Activated CD4-positive, alpha-beta T cell treated with anti-CD3 and anti-CD28 coated beads for 24 hours (primary cell): ENCODE measurements at regions not wholly inside any gene's neighbourhood (a gene's known extent, or its start where the extent isn't known, plus 50 kb on each side); places are given as distances from the start of the nearest gene placed in this dataset.
"Not testable (repeated sequence)": the region's sequence is repeated elsewhere in the genome, so short reads cannot be mapped to it uniquely, and the experiment has no call there.

Source experiments
- DNase-seq, 2 donors: peaks; one replicate each; pipeline ENCODE4 v3.0.0-alpha.2; 2020; ENCODE audit warnings: low read depth in 2 of 2

DNA sequence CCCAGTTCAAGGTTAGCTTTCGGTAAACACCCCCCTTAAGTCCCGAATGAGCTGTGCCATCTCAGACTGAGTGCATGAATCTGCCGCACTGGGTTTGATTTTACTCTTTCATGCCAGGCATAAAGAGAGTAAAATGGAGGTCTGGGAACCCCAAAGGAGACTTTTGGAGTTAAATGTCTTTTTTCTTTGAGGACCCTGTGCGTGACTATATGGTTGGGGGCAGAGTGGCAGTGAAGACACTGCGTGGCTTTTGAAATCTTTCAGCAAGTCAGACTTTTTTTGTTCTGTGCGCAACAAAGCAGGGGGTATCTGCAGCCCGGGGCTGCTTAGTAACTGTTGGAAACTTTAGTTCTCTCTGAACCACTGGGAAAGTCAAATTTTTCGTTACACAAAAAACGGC lies 392.9 kb upstream of the SALL1 start:
- DNase-seq: no peak

DNA sequence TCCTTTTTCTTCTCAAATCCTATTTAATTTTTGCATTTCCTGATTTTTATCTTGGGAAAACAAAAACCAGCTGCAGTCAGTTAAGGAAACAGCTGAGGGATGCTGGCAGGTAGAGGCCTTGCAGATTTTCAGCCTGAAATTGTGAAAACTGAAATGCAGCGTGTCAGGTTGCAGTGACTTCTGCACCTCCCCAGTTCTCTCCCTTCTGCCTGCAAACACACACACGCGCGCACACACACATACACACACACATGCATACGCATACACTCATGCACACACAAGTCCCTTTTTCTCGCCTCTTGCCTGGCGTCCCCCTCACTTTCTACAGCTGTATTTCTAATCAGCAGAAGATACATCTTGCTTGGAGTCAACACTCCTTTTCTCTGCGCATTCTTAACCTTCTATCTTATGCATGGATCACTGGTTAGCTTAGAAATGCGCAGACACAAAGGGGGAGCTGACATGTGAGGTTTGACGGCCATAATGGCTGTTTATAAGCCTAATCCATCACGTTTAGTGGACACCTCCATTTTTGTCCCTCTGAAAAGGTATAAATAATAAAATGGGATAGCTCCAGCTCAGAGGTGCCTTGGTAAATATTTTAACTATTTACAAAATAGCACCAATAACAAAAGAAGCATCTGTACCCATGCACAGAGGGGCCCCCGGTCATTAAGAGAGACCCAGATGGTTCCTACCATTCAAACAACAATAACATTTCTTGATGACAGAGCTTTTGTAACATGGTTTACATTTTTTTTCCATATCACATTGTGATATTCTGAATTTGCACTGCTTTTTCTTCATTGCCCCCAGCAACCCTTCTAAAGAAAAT lies 392.1 kb upstream of the SALL1 start:
- DNase-seq: no peak

DNA sequence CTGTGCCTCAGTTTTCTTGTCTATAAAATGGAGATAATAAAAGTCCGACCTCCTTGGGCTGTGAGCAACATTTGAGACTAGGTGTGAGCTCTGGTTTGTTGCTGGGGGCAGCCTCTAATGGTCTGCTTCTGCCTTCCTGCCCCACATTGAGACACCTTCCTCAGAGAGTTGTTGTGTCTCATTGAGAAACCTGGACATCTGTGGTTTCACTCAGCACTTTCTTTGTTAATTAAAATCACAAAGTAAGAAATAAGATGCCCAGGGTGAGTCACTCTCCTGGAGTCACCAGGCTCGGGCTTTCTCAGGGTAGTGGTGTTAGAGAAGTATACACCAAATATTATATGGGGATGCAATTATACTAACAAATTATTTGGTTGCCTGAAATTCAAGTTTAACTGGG lies 389.2 kb upstream of the SALL1 start:
- DNase-seq: no peak

DNA sequence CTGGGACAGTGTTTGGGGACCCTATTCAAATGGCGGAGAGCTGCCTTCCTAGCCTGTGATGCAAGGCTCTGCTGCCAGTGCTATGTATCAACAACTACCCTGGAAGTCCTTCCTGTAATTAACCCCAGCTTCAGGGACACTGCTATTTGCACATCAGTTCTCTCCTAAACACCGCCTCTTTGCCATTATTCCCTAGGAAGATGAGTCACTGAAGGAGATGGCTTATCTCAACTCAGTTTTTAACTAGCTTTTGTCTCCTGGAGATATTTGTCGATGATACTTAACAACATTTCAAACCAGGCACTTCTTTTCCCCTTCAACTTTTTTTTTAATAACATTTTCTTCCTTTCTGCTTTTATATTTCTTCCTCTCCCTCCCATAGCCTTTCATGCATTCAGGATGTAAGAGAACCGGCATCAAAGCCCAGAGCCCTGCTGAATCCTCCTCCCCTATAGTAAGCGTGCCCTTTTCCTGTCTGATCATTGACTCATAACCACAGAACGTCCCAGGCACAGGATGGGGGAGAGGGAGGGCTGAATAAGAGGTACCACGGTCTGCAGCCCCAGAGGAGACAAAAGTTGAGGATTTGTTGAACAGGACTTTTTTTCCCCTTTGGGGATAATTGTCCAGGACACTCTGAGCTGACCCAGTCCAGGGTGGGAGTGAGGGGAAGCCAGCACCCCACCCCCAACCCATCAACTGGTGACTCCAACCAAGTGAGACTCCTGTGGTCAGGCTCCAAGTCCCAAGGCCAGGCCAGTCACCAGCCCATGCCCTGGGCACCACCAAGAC lies 387.8 kb upstream of the SALL1 start:
- no peak for DNase-seq

DNA sequence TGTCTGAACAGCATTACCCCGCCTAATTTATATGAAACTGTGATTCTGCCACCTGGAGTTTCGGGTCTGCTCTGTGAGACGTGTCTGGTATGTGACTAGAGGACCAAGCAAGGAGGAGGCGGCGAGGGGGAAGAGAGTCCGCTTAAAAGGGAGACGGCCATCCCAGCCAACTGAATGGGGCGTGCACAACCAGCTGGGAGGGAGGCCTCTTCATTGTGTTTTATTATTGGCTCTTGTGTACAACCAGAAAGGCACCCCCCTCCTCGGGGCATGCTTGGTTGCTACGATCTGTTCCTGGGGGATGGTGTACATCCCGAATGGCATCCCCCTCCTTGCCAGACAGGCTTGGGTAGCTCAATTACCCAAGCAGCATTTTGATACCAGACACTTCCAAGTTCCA lies 384.5 kb upstream of the SALL1 start:
- DNase-seq: no peak

DNA sequence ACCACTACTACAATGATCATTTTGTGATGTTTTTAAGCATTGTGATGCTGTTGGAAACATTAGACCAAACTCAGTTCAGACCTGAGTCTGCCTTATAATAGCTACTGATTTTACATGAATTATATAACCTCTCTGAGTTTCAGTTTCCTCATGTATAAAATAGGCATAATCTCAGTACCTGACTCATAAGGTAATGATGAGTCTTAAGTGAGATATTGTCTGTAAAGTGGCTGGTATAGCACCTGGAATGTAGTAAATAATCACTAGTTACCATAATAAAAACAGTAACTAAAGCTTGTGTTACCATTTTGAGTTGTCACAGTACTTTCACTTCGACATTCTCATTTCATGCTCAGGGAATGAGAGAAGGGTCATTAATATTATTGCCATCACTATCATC lies 381.5 kb upstream of the SALL1 start:
- no peak for DNase-seq

DNA sequence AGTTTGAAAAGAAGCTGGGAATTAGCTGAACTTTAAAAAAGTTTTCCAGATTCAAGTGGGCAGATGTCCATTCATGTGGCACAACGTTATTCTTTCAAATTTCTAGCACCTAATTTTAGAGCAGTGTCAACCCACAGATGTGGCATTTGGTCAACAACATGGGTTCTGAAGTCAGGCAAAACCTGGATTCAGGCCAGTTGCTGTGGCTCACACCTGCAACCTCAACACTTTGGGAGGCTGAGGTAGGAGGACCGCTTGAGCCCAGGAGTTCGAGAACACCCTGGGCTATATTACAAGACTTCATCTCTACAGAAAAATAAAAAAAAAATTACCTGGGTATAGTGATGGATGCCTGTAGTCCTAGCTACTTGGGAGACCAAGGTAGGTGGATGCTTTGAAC lies 380.2 kb upstream of the SALL1 start:
- no peak for DNase-seq

DNA sequence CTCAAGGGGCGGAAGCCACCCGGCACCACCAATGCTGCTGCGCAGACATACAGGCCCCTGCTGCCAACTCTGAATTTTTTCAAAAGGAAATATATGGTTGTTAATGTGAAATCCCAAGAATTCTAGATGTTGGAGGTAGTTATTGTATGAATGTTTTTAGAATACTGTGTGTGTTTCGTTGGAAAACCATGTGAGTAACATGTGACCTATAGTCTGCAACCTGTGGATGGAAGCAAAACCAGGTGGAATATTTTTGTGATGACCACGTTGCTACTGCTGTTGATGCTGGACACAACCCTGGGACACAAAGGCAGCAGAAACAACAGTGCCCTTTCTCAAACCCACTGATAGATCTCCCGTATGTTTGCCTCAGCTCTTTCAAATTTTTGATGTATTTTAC lies 376.3 kb upstream of the SALL1 start:
- DNase-seq: no peak

DNA sequence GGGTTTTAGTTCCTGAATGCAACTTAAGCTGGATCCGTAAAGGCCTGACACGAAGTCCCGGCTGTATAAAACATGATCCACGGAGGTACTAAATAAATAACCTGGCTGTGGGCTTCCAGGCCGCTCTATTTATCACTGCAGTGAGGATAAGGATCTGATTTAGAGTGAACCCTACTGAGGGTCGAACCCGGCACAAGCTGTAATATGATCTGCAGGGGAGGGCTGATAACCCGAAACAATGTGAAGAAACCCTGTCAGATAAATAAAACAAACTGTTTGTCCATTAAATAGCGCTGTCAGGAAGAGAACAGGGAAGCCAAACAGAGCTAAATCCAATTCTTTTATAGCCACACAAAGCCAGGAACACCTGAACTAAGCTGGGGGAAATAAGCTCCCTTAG lies 375.6 kb upstream of the SALL1 start:
- DNase-seq: no peak

DNA sequence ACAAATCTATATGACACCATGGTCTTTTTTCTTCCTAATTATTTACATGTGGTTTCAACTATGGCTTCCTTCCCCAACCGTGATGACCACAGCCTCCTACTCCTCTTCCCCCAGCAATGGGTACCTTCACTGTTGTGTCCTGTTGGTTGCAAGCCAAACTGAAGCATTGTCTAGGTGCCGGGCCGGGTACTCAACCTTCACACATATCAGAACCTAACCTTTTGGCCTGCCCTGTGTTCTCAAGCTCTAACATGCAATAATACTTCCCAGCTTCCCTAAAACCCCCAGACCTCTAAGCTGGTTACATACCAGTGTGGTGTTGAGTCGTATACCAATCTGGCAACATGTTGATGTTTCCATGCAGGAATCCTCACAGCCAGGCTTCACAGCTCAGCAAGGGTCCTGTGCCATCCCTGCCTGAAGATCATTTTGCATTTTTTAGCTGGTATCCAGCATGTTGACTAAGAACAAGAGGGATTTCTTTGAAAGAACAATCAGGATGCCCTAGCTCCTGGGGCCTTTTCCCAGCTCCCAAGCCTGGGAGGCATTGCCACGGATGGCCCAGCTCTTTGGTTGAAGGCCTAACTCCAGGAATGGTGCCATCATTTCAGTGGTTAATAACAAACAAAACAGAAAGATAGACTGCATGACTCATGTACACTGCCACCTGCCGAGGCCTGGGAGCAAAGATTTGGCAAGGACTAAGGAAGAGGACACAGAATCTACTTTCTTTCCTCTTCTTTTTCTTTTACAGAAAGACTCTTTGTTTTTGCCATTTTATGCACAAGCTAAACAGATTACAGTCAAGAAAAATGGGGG lies 373.7 kb upstream of the SALL1 start:
- no peak for DNase-seq

DNA sequence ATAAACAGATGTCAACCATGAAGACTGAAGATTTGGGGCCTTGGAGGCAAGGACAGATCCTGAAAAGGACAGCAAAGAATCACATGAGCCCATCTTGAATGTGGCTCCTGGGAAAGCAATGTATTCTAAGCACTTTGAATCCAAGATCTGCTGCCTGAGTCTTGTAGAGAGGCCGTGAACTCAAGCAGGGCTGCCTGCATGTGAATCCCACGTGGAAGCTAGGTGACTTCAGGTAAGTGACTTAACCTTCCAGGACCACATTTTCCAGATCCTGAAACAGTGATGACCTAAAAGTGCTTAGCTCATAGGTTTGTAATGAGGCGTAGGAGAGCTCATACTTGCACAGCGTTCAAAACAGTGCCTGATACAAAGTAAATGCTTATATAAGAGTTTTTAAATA lies 373.0 kb upstream of the SALL1 start:
- DNase-seq: no peak

DNA sequence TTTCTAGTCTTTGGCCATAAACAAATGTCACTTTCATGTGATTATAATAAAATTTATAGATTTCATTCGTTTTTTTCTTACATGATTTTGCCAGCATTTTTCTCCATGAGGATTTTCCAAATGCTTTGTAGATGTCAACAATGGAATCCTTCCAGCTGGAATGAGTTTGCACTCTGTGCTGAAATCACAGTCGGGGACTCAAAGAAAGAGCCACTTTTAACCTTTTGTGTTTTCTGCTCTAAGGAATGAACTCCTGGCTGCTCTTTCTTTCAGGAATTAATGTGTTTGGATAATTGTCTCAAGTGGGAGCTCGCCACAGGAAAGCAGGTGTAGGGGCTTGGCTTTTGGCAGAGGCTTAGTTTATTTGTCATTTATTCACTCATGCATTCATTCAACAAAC lies 372.3 kb upstream of the SALL1 start:
- DNase-seq: no peak

DNA sequence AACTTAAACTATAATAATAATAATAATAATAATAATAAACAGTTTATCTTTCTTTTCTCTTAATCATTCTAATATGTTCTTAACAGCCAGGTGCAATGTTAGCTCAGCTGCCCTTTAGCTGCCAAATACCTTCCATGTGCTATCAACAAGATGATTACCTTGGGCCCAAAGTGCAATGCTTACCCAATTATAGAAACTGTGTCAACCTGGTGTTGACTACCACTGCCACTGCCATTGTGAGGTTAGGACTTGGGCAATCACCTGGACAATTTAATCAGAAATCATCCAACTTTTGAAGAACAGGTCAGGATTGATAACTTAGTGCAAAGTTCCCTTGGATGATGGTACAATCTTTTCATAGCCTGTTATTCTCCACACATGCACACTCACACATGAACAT lies 371.8 kb upstream of the SALL1 start:
- no peak for DNase-seq

DNA sequence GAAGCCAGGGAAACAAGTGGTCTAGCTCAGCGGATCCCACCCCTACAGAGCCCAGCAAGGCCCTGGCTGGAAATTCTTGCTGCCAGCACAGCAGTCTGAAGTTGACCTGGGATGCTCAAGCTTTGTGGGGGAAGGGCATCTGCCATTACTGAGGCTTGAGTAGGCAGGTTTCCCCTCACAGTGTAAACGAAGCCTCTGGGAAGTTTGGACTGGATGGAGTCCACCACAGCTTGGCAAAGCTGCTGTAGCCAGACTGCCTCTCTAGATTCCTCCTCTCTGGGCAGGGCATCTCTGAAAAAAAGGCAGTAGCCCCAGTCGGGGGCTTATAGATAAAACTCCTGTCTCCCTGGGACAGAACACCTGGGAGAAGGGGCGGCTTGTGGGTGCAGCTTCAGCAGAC lies 365.9 kb upstream of the SALL1 start:
- DNase-seq: not testable (repeated sequence)

DNA sequence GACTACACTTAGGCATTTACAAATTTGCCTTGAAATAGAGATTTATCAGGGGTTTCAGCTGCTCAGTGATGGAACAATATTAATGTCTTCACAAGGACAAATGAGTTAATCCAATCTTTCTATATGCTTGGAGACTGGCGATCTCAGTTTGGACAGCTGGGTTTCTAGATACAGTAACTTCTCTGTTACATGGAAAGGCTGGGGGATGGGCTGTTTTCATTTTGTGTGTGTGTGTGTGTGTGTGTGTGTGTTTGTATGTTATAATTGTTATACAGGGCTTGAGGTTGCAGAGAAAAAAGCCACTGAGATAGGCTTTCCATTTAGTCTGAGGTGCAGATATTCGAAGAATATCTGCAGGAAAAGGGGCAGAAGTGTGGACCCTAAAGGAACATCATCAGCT lies 359.3 kb upstream of the SALL1 start:
- DNase-seq: no peak

DNA sequence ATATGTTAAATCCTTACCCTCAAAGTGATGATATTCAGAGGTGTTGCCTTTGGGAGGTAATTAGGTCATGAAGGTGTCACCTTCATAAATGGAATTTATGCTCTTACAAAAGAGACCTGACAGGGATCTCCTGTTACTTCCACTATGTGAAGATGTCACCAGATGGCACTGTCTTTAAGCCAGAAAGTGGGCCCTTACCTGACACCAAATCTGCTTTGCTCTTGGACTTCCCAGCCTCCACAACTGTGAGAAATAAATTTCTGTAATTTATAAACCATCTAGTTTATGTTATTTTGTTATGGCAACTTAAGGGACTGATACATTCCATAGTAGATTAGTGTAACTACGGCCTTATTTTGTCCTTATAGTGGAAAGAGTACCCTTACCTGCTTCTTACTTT lies 358.3 kb upstream of the SALL1 start:
- no peak for DNase-seq

DNA sequence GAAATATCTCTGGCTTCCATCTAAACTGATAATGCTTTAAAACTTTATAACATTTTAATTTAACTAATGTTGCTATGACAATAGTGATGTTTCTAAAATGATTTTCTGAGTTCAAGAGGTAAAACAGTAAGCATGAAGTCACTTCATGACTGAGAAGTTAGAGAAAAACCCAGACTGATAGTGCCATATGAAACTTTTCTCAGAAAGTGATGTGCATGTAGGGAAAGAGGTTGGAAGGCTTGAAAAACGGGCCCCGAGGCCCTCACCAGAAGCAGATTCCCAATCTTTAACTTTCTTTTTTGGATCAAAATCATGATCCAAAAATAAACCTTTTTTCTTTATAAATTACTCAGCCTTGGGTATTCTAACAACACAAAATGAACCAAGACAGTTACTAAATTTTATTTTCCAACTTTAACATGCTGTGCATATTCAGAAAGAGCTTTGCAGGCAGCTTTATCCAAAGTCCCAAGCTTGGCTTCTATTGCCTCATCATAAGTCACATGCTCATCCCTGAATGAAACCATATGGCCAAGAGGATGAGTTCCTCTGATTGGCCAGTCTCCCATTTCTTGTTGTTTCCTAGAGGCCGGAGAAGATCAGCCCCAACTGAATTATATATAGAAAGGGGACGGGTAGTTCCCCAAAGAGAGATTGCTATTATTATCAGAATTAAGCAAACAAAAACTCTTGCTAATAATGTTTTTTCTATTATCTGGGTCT lies 357.6 kb upstream of the SALL1 start:
- DNase-seq: no peak

DNA sequence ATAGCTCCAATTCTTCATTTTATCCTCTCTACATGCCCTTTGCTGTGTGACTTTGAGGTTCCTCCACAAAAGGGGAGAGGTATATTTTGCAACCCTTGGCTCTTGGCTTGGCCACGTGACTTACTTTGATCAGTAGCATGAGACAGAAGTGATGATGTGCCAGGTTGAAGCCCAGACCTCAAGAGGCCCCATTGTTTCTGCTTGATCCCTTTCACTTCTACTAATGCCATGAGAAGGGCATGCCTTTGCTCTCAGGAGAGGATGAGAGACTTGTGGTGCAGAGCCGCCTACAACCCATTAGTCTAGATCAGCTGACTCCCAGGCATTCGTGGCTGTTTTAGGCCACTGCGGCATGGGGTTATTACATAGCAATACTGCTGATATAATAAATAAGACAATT lies 356.2 kb upstream of the SALL1 start:
- DNase-seq: no peak

DNA sequence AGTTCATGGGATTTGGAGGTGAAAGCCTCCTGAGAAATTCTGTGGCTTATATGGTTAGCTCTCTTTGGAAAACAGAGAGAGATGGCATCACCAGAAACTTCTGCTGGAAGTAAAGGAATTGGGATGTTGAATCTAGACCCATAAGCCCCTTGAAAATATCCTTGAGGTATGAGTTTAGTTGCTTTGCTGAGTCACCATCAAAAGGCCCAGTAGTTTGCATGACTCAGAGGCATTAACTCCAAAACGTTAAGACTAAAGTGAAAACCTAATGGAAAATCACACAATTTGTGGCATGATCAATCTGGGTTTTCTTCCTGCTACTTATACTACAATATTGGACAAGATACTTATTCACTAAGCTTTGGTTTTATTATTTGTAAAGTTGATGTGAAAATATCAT lies 349.2 kb upstream of the SALL1 start:
- no peak for DNase-seq

DNA sequence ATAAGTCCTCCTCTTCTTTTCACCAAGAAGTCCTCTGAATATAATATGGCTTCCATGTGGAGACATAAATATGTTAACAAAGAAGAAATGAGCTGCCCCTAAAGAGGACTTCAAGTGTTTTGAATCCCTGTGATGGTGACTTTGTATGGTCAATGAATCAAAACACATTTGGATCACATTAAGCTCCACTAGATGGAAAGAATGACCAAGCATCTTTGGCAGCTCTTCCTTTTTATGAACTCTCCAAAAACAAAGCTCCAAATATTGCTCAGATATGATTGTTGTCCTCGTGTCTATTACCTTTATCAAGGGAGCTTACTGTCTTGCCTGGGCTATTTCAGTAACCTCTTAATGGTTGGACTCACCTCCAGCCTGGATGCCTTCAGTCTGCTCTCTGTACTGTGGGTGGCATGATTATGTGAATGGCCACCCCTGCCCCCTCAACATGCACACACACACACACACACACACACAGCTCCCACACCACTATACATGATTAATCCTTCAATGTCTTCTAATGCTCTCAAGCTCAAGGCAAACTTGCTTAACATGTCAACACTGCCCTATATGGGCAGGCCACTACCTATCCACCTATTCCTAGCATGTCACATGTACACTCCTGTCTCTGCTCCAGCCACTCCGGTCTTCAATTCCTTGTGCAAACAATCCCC lies 346.6 kb upstream of the SALL1 start:
- DNase-seq: no peak

DNA sequence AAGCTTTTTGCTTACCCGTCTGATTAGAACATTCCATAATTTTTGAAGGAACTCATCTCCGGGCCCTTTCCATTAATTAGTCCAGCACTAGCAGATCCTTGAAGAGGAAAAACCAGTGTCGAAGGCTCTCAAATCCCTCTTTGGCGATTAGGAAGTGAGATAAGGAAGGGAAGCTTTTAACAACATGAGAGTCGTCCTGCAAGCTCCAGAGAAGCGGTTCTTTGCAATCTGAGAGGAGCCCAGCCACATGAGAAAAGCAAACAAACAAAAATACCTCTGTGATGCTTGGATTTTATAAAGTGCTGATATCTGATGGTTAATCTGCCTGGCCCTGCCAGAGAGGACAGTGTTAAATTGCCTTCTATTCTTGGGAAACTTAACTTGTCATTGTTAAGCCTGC lies 339.8 kb upstream of the SALL1 start:
- no peak for DNase-seq
